Activated T-helper 2 cell treated with anti-CD3 and anti-CD28 coated beads, Interferon-gamma antibody, Interleukin-2, Interleukin-4, amounts not matched to agents 10 μg/mL and 5 μg/mL and 100 μg/mL, durations not matched to agents 14 hours and 24 hours and 36 hours (primary cell): ENCODE measurements at regions not wholly inside any gene's neighbourhood (a gene's known extent, or its start where the extent isn't known, plus 50 kb on each side); places are given as distances from the start of the nearest gene placed in this dataset.
"Not testable (repeated sequence)": the region's sequence is repeated elsewhere in the genome, so short reads cannot be mapped to it uniquely, and the experiment has no call there.

Experiments
- DNase-seq: peaks from one replicate; pipeline ENCODE4 v3.0.0; 2021; ENCODE audit warnings: low spot score
- H3K27ac Mint-ChIP-seq: one replicate; pipeline ENCODE4 v1.8.0; 2021; ENCODE audit warnings: mixed read lengths
- H3K27me3 Mint-ChIP-seq: one replicate; pipeline ENCODE4 v1.8.0; 2021; ENCODE audit warnings: low read depth, mixed read lengths
- H3K36me3 Mint-ChIP-seq: one replicate; pipeline ENCODE4 v1.8.0; 2021; ENCODE audit warnings: low read depth, mixed read lengths
- H3K4me1 Mint-ChIP-seq: one replicate; pipeline ENCODE4 v1.8.0; 2021; ENCODE audit warnings: low read depth, mixed read lengths
- H3K4me3 Mint-ChIP-seq: one replicate; pipeline ENCODE4 v1.8.0; 2021; ENCODE audit warnings: low read depth, mild to moderate bottlenecking, moderate library complexity, mixed read lengths
- H3K9me3 Mint-ChIP-seq: one replicate; pipeline ENCODE4 v1.8.0; 2021; ENCODE audit warnings: mixed read lengths
- intact Hi-C: fragments of 100-400 bp; cut with micrococcal nuclease; formaldehyde crosslinking; loops from one replicate; pipeline ENCODE4 v1.15.1; 2023

DNA sequence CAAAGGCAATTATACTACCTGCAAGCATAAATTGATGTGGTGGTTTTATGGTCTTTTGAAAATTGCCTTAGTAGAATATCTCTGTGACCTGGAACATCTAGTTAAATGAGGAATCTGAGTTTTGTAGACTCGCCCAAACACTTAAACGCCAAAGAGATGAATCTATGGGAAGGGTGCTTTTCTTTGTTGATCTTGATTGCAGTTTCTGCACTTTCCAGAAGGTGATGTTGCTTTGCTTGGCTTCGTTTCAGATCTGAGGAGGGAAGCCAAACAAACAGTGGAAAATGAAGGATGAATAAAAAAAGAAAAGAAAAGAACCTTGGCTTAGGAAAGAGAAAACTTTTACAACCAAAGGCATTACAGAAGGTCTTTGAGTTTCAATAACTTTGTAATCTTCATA, 1021.2 kb downstream of the NR2F1-AS1 start:
- no peaks in the 10 kb centered on the region for H3K9me3 Mint-ChIP-seq
- H3K27me3 Mint-ChIP-seq = no peaks in the 10 kb centered on the region
- no peaks in the 10 kb centered on the region for H3K36me3 Mint-ChIP-seq
- H3K27ac Mint-ChIP-seq = no peak overlapping the region
- no peak for DNase-seq
- intact Hi-C loops = no loop called here
- H3K4me3 Mint-ChIP-seq = no peak overlapping the region
- H3K4me1 Mint-ChIP-seq = no peaks in the 10 kb centered on the region

GRCh38 chr5:92559331-92559730, 1021.7 kb downstream of the NR2F1-AS1 start:
- Mint-ChIP-seq H3K4me3 (no peak overlapping the region), H3K27ac (no peak overlapping the region), H3K36me3 (no peaks in the 10 kb centered on the region), H3K4me1 (no peaks in the 10 kb centered on the region), H3K9me3 (no peaks in the 10 kb centered on the region), H3K27me3 (no peaks in the 10 kb centered on the region)
- DNase-seq = no peak
- intact Hi-C loops = no loop called here

DNA sequence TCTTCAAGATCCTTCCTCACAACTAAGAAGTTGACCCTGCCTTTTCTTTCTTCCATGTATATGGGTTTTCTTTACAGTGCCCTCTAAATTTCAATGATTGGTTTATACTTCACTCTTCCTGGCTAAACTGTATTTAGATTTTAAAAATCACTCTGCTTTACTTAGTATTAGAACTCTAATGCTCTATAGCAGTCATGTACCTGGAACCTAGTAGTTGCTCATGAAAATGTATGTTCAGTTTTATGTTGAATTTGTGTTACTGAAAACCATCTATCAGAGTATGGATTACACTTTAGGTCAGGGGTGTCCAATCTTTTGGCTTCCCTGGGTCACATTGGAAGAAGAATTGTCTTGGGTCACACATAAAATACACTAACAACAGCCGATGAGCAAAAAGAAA, 1024.3 kb downstream of the NR2F1-AS1 start:
- H3K9me3 Mint-ChIP-seq = no peaks in the 10 kb centered on the region
- H3K4me3 Mint-ChIP-seq = no peak overlapping the region
- no peaks in the 10 kb centered on the region for H3K27me3 Mint-ChIP-seq
- DNase-seq = no peak
- no peaks in the 10 kb centered on the region for H3K4me1 Mint-ChIP-seq
- intact Hi-C loops = no loop called here
- H3K27ac Mint-ChIP-seq = no peak overlapping the region
- no peaks in the 10 kb centered on the region for H3K36me3 Mint-ChIP-seq

GRCh38 chr5:92554447-92555085, 1026.5 kb downstream of the NR2F1-AS1 start:
- intact Hi-C loops = no loop called here
- no peaks in the 10 kb centered on the region for H3K4me1 Mint-ChIP-seq
- H3K36me3 Mint-ChIP-seq = no peaks in the 10 kb centered on the region
- DNase-seq = no peak
- H3K9me3 Mint-ChIP-seq = no peaks in the 10 kb centered on the region
- H3K4me3 Mint-ChIP-seq = no peak overlapping the region
- no peaks in the 10 kb centered on the region for H3K27me3 Mint-ChIP-seq
- H3K27ac Mint-ChIP-seq = no peak overlapping the region

DNA sequence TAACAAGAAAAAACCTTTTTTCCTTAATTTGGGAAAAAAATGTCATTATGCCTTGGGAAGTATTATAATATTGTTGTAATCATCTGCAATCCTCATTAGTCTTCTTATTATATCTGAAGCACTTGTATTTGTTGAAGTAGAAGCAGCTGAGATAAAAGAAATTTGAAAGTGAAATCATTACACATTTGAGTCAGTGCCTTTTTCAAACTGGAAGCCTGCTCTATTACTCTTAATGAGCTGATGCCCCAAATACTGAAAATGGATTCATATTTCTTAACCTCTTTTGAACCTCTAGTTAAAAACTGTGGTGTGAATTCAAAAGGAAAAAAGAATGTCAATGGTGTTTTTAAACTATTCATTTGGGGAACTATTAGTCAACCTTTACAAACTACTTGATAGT, 1027.7 kb downstream of the NR2F1-AS1 start:
- no peaks in the 10 kb centered on the region for H3K27me3 Mint-ChIP-seq
- H3K9me3 Mint-ChIP-seq = no peaks in the 10 kb centered on the region
- no peak overlapping the region for H3K4me3 Mint-ChIP-seq
- no peak for DNase-seq
- H3K4me1 Mint-ChIP-seq = no peaks in the 10 kb centered on the region
- H3K27ac Mint-ChIP-seq = no peak overlapping the region
- intact Hi-C loops = no loop called here
- H3K36me3 Mint-ChIP-seq = no peaks in the 10 kb centered on the region

GRCh38 chr5:92552206-92553160, 1028.5 kb downstream of the NR2F1-AS1 start:
- Mint-ChIP-seq H3K27me3 (no peaks in the 10 kb centered on the region), H3K27ac (no peak overlapping the region), H3K4me3 (no peak overlapping the region), H3K9me3 (no peaks in the 10 kb centered on the region), H3K4me1 (no peaks in the 10 kb centered on the region), H3K36me3 (no peaks in the 10 kb centered on the region)
- DNase-seq = no peak
- intact Hi-C loops = no loop called here

DNA sequence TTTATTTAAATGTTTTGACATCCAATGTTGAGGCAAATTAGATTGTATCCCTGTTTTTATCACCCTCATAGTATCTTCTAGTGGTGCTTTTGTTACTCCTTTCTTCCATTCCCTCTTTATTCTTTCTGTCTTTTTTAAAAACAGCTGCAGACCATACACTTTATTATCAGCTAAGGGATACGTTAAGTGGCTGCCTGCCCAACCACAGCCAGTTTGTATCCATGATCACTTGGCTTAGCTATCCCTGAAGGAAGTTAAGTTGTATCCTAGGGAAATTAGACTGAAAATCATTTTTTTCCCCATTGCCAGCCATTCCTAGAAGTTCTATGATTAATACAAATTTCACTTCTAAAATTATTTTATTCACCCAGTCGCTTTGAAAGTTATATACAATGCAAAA, 1032.7 kb downstream of the NR2F1-AS1 start:
- Mint-ChIP-seq H3K27ac (no peak overlapping the region), H3K36me3 (no peaks in the 10 kb centered on the region), H3K27me3 (no peaks in the 10 kb centered on the region), H3K9me3 (no peaks in the 10 kb centered on the region), H3K4me3 (no peak overlapping the region), H3K4me1 (no peaks in the 10 kb centered on the region)
- DNase-seq = no peak
- intact Hi-C loops = no loop called here

GRCh38 chr5:92544596-92544995, 1036.4 kb downstream of the NR2F1-AS1 start:
- no peaks in the 10 kb centered on the region for H3K4me1 Mint-ChIP-seq
- no peaks in the 10 kb centered on the region for H3K9me3 Mint-ChIP-seq
- no peak for DNase-seq
- H3K4me3 Mint-ChIP-seq = no peak overlapping the region
- H3K27ac Mint-ChIP-seq = no peak overlapping the region
- H3K36me3 Mint-ChIP-seq = no peaks in the 10 kb centered on the region
- intact Hi-C loops = no loop called here
- H3K27me3 Mint-ChIP-seq = no peaks in the 10 kb centered on the region

- H3K4me3 Mint-ChIP-seq = no peak overlapping the region
- intact Hi-C loops = no loop called here
- no peak overlapping the region for H3K27ac Mint-ChIP-seq
- no peaks in the 10 kb centered on the region for H3K9me3 Mint-ChIP-seq
- no peaks in the 10 kb centered on the region for H3K36me3 Mint-ChIP-seq
- H3K4me1 Mint-ChIP-seq = no peaks in the 10 kb centered on the region
- no peak for DNase-seq
- no peaks in the 10 kb centered on the region for H3K27me3 Mint-ChIP-seq
These were observed 1037.0 kb downstream of the NR2F1-AS1 start for GRCh38 chr5:92544036-92544435.

- no peaks in the 10 kb centered on the region for H3K4me1 Mint-ChIP-seq
- no peaks in the 10 kb centered on the region for H3K27me3 Mint-ChIP-seq
- no peak overlapping the region for H3K27ac Mint-ChIP-seq
- intact Hi-C loops = no loop called here
- no peak overlapping the region for H3K4me3 Mint-ChIP-seq
- DNase-seq = no peak
- H3K9me3 Mint-ChIP-seq = no peaks in the 10 kb centered on the region
- no peaks in the 10 kb centered on the region for H3K36me3 Mint-ChIP-seq
These were observed 1037.8 kb downstream of the NR2F1-AS1 start for GRCh38 chr5:92543201-92543600.

DNA sequence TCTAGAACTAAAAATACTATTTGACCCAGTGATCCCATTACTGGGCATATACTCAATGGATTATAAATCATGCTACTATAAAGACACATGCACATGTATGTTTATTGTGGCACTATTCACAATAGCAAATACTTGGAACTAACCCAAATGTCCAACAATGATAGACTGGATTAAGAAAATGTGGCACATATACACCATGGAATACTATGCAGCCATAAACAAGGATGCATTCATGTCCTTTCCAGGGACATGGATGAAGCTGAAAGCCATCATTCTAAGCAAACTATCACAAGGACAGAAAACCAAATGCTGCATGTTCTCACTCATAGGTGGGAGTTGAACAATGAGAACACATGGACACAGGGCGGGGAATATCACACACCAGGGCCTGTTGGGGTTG, 1039.0 kb downstream of the NR2F1-AS1 start:
- H3K9me3 Mint-ChIP-seq, intact Hi-C loops, H3K4me1 Mint-ChIP-seq, H3K27me3 Mint-ChIP-seq, H3K4me3 Mint-ChIP-seq, H3K27ac Mint-ChIP-seq, H3K36me3 Mint-ChIP-seq, DNase-seq: not testable (repeated sequence)

GRCh38 chr5:92527311-92528078, 1053.5 kb downstream of the NR2F1-AS1 start:
- no peak overlapping the region for H3K27ac Mint-ChIP-seq
- H3K36me3 Mint-ChIP-seq = no peaks in the 10 kb centered on the region
- no peak overlapping the region for H3K4me3 Mint-ChIP-seq
- no peaks in the 10 kb centered on the region for H3K27me3 Mint-ChIP-seq
- no peaks in the 10 kb centered on the region for H3K4me1 Mint-ChIP-seq
- intact Hi-C loops = no loop called here
- DNase-seq = no peak
- no peaks in the 10 kb centered on the region for H3K9me3 Mint-ChIP-seq

DNA sequence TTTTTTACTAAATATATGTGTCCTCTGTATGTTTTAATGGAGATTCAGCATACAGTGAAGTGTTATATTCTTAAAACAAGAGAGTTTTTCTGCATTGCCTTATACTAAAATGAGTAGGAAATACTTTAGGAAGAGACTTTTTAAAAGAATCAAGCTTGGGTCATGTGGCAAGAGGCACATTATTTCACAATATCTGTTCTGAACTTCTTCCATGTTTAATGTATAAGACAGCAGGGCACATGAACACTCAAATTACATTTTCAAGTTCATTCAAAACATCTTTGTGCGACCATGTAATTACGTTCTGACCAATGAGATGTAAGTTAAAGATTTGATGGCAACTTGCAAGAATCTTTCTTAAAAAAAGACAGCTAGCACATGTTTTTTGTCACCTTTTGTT, 1055.9 kb downstream of the NR2F1-AS1 start:
- H3K36me3 Mint-ChIP-seq = no peaks in the 10 kb centered on the region
- no peaks in the 10 kb centered on the region for H3K9me3 Mint-ChIP-seq
- H3K27me3 Mint-ChIP-seq = no peaks in the 10 kb centered on the region
- intact Hi-C loops = no loop called here
- no peak overlapping the region for H3K4me3 Mint-ChIP-seq
- no peaks in the 10 kb centered on the region for H3K4me1 Mint-ChIP-seq
- DNase-seq = no peak
- no peak overlapping the region for H3K27ac Mint-ChIP-seq
